Epithelial cell of esophagus (primary cell): ENCODE measurements at regions not wholly inside any gene's neighbourhood (a gene's known extent, or its start where the extent isn't known, plus 50 kb on each side); places are given as distances from the start of the nearest gene placed in this dataset.

Source experiments
- DNase-seq: peaks from one replicate; pipeline ENCODE4 v3.0.0; 2010; ENCODE audit warnings: low read depth
- H3K4me3 ChIP-seq: 2 replicates; pipeline ENCODE4 v1.5.1; 2011; ENCODE audit warnings: mild to moderate bottlenecking, low read length, control low read depth
- CTCF ChIP-seq: IDR thresholded peaks from 2 replicates; pipeline ENCODE4 v1.5.1; 2011; ENCODE audit warnings: low read depth, mild to moderate bottlenecking, low read length, control low read depth, inconsistent platforms; ENCODE audit not compliant: insufficient read depth; ENCODE audit errors: missing control alignments

- DNase-seq: no peak
- no peak for TF ChIP-seq CTCF
- H3K4me3 ChIP-seq: no peak overlapping the region
These were observed 792.8 kb downstream of the REEP3 start for GRCh38 chr10:64313967-64314366.

- no peak overlapping the region for H3K4me3 ChIP-seq
- no peak for TF ChIP-seq CTCF
- DNase-seq: no peak
These were observed 795.2 kb downstream of the REEP3 start for GRCh38 chr10:64316416-64316815.

- no peak for TF ChIP-seq CTCF
- no peak for DNase-seq
- H3K4me3 ChIP-seq: no peak overlapping the region
These were observed 795.6 kb downstream of the REEP3 start for GRCh38 chr10:64316833-64317232.

- H3K4me3 ChIP-seq: no peak overlapping the region
- DNase-seq: no peak
- no peak for TF ChIP-seq CTCF
These were observed 799.2 kb downstream of the REEP3 start for GRCh38 chr10:64320448-64320847.

- TF ChIP-seq CTCF: no peak
- no peak for DNase-seq
- no peak overlapping the region for H3K4me3 ChIP-seq
These were observed 808.3 kb downstream of the REEP3 start for GRCh38 chr10:64329510-64329909.

- H3K4me3 ChIP-seq: no peak overlapping the region
- DNase-seq: no peak
- no peak for TF ChIP-seq CTCF
These were observed 811.4 kb downstream of the REEP3 start for GRCh38 chr10:64332551-64332950.

GRCh38 chr10:64334084-64334483 is 812.9 kb downstream of the REEP3 start:
- H3K4me3 ChIP-seq: no peak overlapping the region
- no peak for DNase-seq
- TF ChIP-seq CTCF: no peak
